Stimulated activated CD8-positive, alpha-beta memory T cell treated with anti-CD3 and anti-CD28 coated beads, Interleukin-2, amount 100 ng/mL, for 1 hour (primary cell): ENCODE measurements at regions not wholly inside any gene's neighbourhood (a gene's known extent, or its start where the extent isn't known, plus 50 kb on each side); places are given as distances from the start of the nearest gene placed in this dataset.

Experiments
- DNase-seq, 2 donors: peaks; one replicate each; pipeline ENCODE4 v3.0.0-alpha.2; 2020; ENCODE audit warnings: low read depth in 2 of 2

- no peak for DNase-seq
Observed at GRCh38 chr9:89721971-89722530, 117.2 kb downstream of the GADD45G start.

DNA sequence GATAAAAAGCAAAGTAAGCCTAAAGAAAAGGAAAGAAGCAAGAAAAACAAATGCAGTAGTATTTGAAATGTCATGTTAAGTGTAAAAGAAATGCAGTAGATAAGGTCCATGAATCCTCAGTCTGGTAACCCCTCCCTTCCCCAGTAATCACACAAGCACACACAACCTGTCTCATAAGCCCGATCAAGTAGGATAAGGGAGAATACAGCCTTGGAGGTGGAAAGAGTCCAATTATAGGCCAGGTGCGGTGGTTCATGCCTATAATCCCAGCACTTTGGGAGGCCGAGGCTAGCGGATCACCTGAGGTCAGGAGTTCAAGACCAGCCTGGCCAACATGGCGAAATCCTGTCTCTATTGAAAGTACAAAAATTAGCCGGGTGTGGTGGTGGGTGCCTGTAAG is 117.9 kb downstream of the GADD45G start:
- no peak for DNase-seq

DNA sequence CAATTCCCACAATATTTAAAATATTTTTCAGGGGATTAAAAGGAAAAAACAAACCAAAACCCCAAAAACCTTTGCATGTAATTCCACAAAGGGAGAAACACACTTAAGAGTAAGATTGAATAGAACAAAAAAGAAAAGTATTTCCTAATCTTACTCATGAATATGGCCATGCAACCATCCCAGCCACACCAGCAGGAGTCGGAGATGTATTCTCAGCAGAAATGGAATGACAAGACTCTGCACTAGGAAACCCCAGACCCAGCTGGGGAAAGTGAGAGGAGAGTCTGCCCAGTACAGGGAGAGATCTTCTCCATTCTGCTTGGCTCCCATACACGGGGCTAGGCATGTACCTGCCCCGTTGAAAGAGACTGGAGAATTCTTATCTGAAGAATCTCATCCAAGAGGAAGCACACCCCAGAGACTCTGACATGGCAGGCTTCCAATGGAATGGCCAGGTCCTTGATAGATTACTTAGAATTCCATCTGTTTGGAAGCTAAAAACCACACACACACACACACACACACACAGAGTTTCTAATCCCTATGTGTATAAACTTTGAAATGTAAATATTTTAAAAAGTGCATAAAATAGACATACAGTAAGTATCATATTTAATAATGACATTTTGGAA is 118.8 kb downstream of the GADD45G start:
- DNase-seq: no peak

GRCh38 chr9:89724659-89725058 is 119.8 kb downstream of the GADD45G start:
- DNase-seq: no peak

DNA sequence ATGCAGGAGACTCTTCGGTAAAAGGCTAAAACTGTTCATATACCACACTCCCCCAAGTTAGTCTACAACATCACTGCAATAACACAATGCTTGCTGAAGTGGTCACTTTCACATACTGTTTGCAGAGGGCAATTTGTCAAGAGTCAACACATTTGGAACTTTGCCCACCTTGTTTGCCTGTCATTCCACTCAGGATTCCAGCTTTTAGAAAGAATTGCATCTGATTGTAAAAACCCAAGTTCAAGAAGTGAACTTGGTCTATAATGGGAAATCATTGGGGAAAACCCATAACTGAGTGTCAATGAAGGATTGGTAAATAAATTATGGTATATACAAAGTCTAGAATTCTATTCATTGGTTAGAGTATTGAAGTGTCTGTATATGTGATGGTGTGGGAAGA is 120.5 kb downstream of the GADD45G start:
- no peak for DNase-seq

- no peak for DNase-seq
Observed at GRCh38 chr9:89729954-89730530, 125.2 kb downstream of the GADD45G start.

GRCh38 chr9:89730715-89731114 is 125.9 kb downstream of the GADD45G start:
- no peak for DNase-seq

DNA sequence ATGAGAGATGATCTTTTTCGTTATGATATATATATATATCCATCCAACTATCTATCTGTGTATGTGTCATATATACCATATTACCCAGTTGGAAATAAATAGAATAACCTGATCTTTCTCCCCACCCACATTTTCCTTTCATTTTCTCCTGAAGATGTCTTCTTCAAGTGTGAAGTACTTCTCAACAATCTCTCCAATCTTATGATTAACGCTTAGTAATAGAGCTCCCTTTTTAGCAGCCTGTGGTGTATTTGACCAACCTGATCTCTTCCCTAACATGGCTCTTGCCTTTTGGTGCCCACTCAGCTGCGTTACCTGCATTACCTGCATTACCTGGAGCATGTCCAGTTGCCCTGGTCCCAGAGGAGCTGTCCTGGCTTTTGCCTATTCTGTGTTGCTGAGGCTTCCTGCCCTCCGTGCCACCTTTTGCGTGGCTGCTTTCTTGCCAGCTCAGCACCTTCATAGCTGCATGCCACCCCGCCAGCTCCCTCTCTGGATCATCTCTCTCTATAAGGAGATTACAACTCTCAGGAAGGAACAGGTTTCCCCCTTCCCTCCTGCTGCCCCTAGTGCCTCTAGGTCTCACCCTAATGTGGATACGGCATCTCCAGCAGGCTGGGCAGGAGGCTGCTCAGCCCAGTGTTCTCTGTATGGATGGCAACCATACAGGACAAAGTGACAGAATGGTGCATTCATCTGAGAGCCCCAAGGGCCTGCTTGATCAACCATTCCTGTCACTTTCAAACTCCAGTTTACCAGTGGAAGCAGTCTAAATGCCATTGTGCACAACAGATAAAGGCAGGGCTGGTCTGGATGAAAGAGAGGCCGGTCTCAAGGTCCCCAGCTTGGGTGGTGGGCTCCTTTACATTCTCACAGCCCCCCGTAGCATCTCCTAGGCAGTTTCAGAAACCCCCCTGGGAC is 126.7 kb downstream of the GADD45G start:
- DNase-seq: no peak

DNA sequence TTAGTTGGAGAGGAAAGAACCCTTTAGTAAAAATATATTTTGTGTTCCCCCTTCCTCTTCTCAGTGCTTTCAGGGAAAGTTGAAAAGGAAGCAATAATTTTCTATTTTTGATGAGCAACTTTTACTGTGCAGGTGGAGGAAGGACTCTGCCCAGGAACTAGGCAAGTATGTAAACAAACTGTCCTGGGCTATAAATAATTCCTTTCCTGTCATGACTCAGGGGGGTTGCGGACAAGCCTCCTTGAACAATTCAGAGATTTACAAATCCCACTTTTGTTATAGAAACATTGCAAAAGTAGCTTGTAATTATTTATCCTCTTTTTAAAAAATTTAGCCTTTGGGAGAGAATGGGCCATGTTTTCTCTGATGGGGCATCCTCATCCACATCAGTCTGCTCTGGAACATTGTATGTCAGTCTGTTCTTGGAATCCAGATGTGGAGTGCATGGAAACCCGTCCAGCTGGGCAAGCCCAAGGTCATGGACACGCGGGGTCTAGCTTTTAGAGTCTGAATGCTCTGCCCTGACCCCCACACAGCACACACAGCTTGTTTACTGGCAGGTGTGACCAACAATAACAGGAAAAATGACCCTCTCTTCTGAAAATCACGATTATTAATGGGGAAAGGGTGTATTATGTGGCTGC is 127.6 kb downstream of the GADD45G start:
- no peak for DNase-seq

DNA sequence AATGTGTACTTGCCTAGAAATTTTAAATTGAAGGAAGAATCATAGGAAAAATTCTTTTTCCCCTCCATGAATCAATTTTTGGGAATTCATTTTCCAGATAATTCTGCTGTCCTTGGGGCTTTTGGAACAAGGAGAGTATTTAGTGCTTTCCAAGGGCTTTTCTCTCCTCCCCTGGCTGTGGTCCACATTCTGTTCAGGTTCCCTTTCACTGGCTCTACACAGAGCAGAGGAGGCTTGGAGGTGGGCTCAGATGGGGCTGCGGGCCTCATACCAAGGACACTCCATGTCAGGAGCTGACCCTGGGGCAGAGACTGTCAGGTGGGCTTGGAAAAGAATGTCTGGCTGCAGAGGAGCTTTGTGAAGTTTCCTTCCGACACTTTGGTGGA is 128.1 kb downstream of the GADD45G start:
- DNase-seq: no peak

DNA sequence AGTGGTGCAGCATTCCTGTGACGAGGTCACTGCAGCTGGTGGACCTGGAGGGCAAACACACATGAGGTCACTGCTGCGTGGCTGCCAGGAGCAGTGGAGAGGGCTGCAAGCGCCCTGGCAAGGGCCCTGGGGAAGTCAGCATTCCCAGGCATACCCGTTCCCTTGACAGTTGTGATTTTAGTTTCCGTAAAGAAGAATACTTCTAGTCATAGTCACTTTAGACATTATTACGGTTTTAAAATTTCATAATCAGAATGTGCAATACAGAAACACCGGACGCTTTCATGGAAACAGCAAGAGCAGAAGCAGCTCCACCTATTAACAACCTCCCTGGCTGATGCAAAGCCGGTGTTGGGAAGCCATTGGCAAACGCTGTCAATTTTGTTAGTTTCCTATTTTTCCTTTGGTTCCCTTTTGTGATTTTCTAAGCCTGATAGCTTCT is 129.8 kb downstream of the GADD45G start:
- no peak for DNase-seq

GRCh38 chr9:89738137-89738932 is 133.5 kb downstream of the GADD45G start:
- DNase-seq: no peak

DNA sequence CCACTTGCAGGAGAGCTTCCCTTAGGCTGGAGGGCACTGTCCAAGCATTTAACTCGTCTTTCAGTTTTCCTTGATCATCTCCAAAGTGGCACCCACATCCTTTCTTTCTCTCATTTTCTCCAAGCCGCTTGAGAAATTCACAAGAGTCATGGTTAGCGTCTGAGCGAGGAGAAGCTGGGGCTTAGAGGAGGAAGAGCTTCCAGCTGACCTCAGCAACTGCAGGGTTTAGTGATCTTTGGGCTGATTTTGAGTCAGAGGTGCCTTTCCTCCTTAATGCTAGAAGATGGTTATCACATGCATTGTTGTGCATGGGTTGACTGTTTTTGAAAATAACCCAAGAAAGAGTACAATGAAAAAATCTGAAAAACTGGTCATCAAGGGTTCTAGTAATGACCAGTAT is 134.7 kb downstream of the GADD45G start:
- no peak for DNase-seq

- no peak for DNase-seq
Observed at GRCh38 chr9:89739916-89740315, 135.1 kb downstream of the GADD45G start.

- no peak for DNase-seq
Observed at GRCh38 chr9:89740722-89741121, 135.9 kb downstream of the GADD45G start.

DNA sequence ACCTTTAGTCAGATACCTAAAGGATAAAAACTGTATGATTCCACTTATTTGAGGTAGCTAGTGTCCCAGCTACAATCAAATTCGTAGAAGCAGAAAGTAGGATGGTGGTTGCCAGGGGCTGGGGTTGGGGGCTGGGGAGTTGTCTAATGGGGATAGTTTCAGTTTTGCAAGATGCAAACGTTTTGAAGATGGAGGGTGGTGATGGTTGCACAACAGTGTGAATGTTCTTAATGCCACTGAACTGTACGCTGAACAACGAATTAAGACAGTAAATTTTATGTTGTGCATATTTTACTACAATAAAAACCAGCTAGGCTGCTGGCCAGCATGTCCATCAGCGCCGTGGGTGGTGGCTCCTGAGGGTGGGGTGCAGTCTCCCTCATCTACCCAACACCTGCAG is 137.8 kb downstream of the GADD45G start:
- DNase-seq: no peak

DNA sequence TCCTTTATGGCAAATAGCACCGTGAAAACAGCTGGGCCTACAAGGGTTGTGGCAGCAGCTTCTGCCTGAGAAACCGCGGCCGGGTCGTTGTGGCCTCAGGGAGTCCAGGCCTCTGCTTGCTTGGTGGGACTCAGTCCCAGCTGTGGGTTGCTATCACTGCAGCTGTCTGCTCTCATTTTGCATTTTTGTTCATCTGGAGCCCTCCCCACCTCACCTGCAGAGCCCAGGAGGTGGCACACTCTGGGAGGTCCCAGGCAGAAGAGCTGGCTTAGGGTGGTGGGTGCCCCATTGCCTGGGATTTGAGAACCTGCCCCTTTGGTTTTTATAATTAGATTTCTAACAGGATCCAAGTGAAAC is 138.4 kb downstream of the GADD45G start:
- DNase-seq: no peak

GRCh38 chr9:89743573-89744254 is 138.9 kb downstream of the GADD45G start:
- DNase-seq: peak in 1 of 2 donors; percentile 21

GRCh38 chr9:89744255-89744648 is 139.4 kb downstream of the GADD45G start:
- DNase-seq: no peak

- DNase-seq: no peak
Observed at GRCh38 chr9:89744730-89745129, 139.9 kb downstream of the GADD45G start.
